Endodermal cell (in vitro differentiated cells): ENCODE measurements at regions not wholly inside any gene's neighbourhood (a gene's known extent, or its start where the extent isn't known, plus 50 kb on each side); places are given as distances from the start of the nearest gene placed in this dataset.

Source experiments
- DNase-seq: peaks from one replicate; pipeline ENCODE4 v3.0.0-alpha.2; 2017
- H3K27ac ChIP-seq: 2 replicates; pipeline ENCODE4 v1.5.1; 2013; ENCODE audit warnings: mild to moderate bottlenecking, low read depth, low read length, moderate library complexity
- H3K27me3 ChIP-seq: 2 replicates; pipeline ENCODE4 v1.6.1; 2013; ENCODE audit warnings: mild to moderate bottlenecking, low read length, moderate library complexity; ENCODE audit not compliant: insufficient read depth, control insufficient read depth, poor library complexity, severe bottlenecking
- H3K36me3 ChIP-seq: 2 replicates; pipeline ENCODE4 v1.7.0; 2013; ENCODE audit warnings: mild to moderate bottlenecking, low read length, moderate library complexity; ENCODE audit not compliant: control insufficient read depth, insufficient read depth
- H3K4me1 ChIP-seq: one replicate; pipeline ENCODE4 v1.7.0; 2013; ENCODE audit warnings: low read length; ENCODE audit not compliant: control insufficient read depth, insufficient read depth
- H3K4me3 ChIP-seq: 2 replicates; pipeline ENCODE4 v1.5.1; 2013; ENCODE audit warnings: mild to moderate bottlenecking, low read length, moderate library complexity
- H3K9ac ChIP-seq: 2 replicates; pipeline ENCODE4 v1.6.1; 2013; ENCODE audit warnings: mild to moderate bottlenecking, low read length, moderate library complexity; ENCODE audit not compliant: poor library complexity, severe bottlenecking; ENCODE audit errors: extremely low read depth
- H3K9me3 ChIP-seq: 2 replicates; pipeline ENCODE4 v1.6.1; 2013; ENCODE audit warnings: mild to moderate bottlenecking, low read length, moderate library complexity; ENCODE audit not compliant: control insufficient read depth
- H3K27ac Mint-ChIP-seq: 2 replicates; pipeline ENCODE4 v1.8.0; 2020; ENCODE audit warnings: mixed read lengths
- H3K27me3 Mint-ChIP-seq: 2 replicates; pipeline ENCODE4 v1.8.0; 2021; ENCODE audit warnings: mild to moderate bottlenecking, mixed read lengths; ENCODE audit not compliant: insufficient read depth
- H3K36me3 Mint-ChIP-seq: 2 replicates; pipeline ENCODE4 v1.8.0; 2020; ENCODE audit warnings: low read depth, mixed read lengths
- H3K4me1 Mint-ChIP-seq: 2 replicates; pipeline ENCODE4 v1.8.0; 2020; ENCODE audit warnings: mixed read lengths
- H3K4me3 Mint-ChIP-seq: 2 replicates; pipeline ENCODE4 v1.8.0; 2020; ENCODE audit warnings: mild to moderate bottlenecking, moderate library complexity, mixed read lengths
- H3K9me3 Mint-ChIP-seq: 2 replicates; pipeline ENCODE4 v1.8.0; 2020; ENCODE audit warnings: mild to moderate bottlenecking, mixed read lengths
- WGBS, 2 experiments: methylation state at CpG; one replicate each; pipeline versions ENCODE4 v1.1.5 to v1.1.7; 2013; ENCODE audit warnings: missing lambda C conversion rate in 2 of 2, mixed read lengths in 1 of 2; ENCODE audit not compliant: insufficient coverage in 1 of 2, insufficient read length in 1 of 2; 5-methylcytosine and 5-hydroxymethylcytosine counted together
- TF ChIP-seq, protein P1 (sequence below): fragments of 200-600 bp; sonication (generic); conservative IDR thresholded peaks from 2 replicates; pipeline ENCODE4 v1.5.0; 2021; ENCODE audit warnings: antibody characterized with exemption, mild to moderate bottlenecking

DNA sequence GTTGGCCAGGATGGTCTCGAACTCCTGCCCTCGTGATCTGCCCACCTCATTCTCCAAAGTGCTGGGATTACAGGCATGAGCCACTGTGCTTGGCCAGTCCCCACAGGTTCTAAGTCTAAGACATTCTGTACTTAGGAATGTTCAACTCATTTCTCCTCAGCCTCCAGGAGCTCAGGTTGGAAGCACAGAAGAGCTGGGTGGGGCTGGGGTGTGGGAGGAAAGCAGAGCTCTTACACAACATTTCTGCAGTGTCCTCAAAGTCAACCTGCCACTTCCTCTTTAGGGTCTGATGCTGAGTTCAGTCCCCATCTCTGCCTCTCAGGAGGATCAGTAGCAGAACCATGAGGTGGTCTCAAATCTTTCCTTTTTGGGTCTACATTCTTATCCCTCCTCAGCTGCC lies 75.5 kb downstream of the MRPL46 start:
- TF ChIP-seq, protein P1, sequence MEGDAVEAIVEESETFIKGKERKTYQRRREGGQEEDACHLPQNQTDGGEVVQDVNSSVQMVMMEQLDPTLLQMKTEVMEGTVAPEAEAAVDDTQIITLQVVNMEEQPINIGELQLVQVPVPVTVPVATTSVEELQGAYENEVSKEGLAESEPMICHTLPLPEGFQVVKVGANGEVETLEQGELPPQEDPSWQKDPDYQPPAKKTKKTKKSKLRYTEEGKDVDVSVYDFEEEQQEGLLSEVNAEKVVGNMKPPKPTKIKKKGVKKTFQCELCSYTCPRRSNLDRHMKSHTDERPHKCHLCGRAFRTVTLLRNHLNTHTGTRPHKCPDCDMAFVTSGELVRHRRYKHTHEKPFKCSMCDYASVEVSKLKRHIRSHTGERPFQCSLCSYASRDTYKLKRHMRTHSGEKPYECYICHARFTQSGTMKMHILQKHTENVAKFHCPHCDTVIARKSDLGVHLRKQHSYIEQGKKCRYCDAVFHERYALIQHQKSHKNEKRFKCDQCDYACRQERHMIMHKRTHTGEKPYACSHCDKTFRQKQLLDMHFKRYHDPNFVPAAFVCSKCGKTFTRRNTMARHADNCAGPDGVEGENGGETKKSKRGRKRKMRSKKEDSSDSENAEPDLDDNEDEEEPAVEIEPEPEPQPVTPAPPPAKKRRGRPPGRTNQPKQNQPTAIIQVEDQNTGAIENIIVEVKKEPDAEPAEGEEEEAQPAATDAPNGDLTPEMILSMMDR: no peak
- Histone ChIP-seq H3K27me3 (peaks cover 79% of the 10 kb centered on the region), H3K27ac (no peak overlapping the region), H3K9ac (no peak overlapping the region), H3K4me1 (peaks cover 6% of the 10 kb centered on the region), H3K36me3 (no peaks in the 10 kb centered on the region), H3K9me3 (peaks cover 28% of the 10 kb centered on the region), H3K4me3 (no peak overlapping the region)
- Mint-ChIP-seq H3K4me3 (no peak overlapping the region), H3K4me1 (peaks cover 30% of the 10 kb centered on the region), H3K27me3 (peaks cover 72% of the 10 kb centered on the region), H3K27ac (no peak overlapping the region), H3K9me3 (peaks cover 29% of the 10 kb centered on the region), H3K36me3 (no peaks in the 10 kb centered on the region)
- WGBS, 2 experiments: 91 to 99% methylated on average over 2 of the region's 2 CpGs
- no peak for DNase-seq

DNA sequence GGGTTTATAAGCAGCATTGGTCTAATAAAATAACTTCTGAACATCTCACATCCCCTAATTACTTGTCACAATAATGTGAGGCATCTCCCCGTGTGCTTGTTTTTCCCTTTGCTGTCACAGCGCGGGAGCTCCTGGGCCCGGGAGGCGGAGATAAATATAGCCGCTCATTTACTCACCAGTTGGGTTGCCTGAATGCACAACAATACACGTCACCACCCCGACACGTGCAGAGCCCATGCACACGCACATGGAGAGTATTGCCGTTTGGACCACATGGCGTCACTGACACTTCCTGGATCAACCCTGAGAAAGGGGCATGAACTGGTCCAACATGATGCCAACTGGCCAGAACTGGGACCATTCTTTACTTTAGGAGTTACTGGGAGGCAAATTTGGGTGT lies 76.2 kb downstream of the MRPL46 start:
- no peak overlapping the region for H3K4me3 Mint-ChIP-seq
- H3K36me3 Mint-ChIP-seq: no peaks in the 10 kb centered on the region
- DNase-seq: peak; percentile 40
- H3K27me3 Mint-ChIP-seq: peaks cover 68% of the 10 kb centered on the region
- H3K27ac ChIP-seq: no peak overlapping the region
- peaks cover 79% of the 10 kb centered on the region for H3K27me3 ChIP-seq
- no peak overlapping the region for H3K9ac ChIP-seq
- H3K9me3 ChIP-seq: peaks cover 25% of the 10 kb centered on the region
- WGBS, 2 experiments: 95% methylated on average over 11 to 12 of the region's 12 CpGs
- no peak overlapping the region for H3K27ac Mint-ChIP-seq
- H3K4me3 ChIP-seq: no peak overlapping the region
- peaks cover 32% of the 10 kb centered on the region for H3K4me1 Mint-ChIP-seq
- H3K4me1 ChIP-seq: peaks cover 6% of the 10 kb centered on the region
- H3K36me3 ChIP-seq: no peaks in the 10 kb centered on the region
- H3K9me3 Mint-ChIP-seq: peaks cover 25% of the 10 kb centered on the region
- TF ChIP-seq, protein P1: no peak

DNA sequence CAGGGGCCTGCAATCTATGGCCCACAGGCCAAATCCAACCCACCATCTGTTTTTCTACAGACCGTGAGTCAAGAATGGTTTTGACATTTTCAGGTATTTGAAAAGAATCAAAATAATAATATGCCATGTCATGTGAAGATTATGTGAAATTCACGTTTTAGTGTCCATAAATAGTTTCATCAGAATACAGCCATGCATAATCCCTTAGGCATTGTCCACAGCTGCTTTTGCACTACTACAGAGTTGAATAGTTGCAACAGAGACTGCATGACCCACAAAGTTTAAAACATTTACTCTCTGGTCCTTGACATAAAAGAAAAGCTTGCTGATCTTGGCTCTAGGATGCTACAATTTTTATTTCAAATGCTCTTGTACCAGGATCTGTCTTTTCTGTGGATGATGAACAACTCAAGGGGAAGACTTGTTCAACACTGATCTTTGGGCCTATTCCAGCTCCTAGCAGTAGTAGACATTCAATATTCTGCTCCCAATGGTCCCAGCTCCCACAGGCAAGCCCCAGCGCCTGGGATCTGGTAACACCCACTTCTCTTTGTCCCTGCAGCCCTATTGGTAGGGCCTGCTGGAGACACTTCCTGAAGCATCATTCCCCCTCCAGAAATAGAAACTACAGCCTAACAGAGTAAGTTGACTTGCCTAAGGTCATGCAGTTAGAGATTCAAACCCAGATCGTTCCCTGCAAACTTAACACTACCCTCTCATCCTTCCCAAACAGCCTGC lies 76.9 kb downstream of the MRPL46 start:
- Mint-ChIP-seq H3K4me3 (no peak overlapping the region), H3K36me3 (no peaks in the 10 kb centered on the region), H3K4me1 (peaks cover 36% of the 10 kb centered on the region), H3K27ac (no peak overlapping the region), H3K9me3 (peaks cover 18% of the 10 kb centered on the region), H3K27me3 (peaks cover 65% of the 10 kb centered on the region)
- TF ChIP-seq, protein P1: no peak
- no peak overlapping the region for H3K9ac ChIP-seq
- peaks cover 19% of the 10 kb centered on the region for H3K9me3 ChIP-seq
- no peaks in the 10 kb centered on the region for H3K36me3 ChIP-seq
- no peak overlapping the region for H3K4me3 ChIP-seq
- no peak overlapping the region for H3K27ac ChIP-seq
- H3K27me3 ChIP-seq: peaks cover 79% of the 10 kb centered on the region
- peaks cover 6% of the 10 kb centered on the region for H3K4me1 ChIP-seq
- DNase-seq: no peak
- 84 to 90% methylated on average over 2 to 4 of the region's 4 CpGs for WGBS, 2 experiments
